Stimulated activated CD4-positive, alpha-beta T cell treated with anti-CD3 and anti-CD28 coated beads, Interleukin-15, amount 100 ng/mL, for 24 hours (primary cell): ENCODE measurements at regions not wholly inside any gene's neighbourhood (a gene's known extent, or its start where the extent isn't known, plus 50 kb on each side); places are given as distances from the start of the nearest gene placed in this dataset.
"Not testable (repeated sequence)": the region's sequence is repeated elsewhere in the genome, so short reads cannot be mapped to it uniquely, and the experiment has no call there.

ENCODE experiments used
- DNase-seq: peaks from one replicate; pipeline ENCODE4 v3.0.0-alpha.2; 2020

GRCh38 chr12:65740873-65741600, 83.2 kb upstream of the HMGA2 start:
- peak; percentile 84 for DNase-seq

- DNase-seq = peak; percentile 18
Observed at GRCh38 chr12:65741656-65742017, 82.6 kb upstream of the HMGA2 start.

GRCh38 chr12:65742018-65743010, 82.0 kb upstream of the HMGA2 start:
- peak; percentile 35 for DNase-seq

- DNase-seq = not testable (repeated sequence)
Observed at GRCh38 chr12:65744236-65744840, 79.9 kb upstream of the HMGA2 start.

- DNase-seq = no peak
Observed at GRCh38 chr12:65747338-65747737, 76.9 kb upstream of the HMGA2 start.

- no peak for DNase-seq
Observed at GRCh38 chr12:65748332-65748731, 76.0 kb upstream of the HMGA2 start.

GRCh38 chr12:65754290-65754689, 70.0 kb upstream of the HMGA2 start:
- DNase-seq = no peak

GRCh38 chr12:65754744-65755595, 69.3 kb upstream of the HMGA2 start:
- DNase-seq = no peak

- DNase-seq = no peak
Observed at GRCh38 chr12:65755596-65755978, 68.7 kb upstream of the HMGA2 start.

- no peak for DNase-seq
Observed at GRCh38 chr12:65756267-65756666, 68.0 kb upstream of the HMGA2 start.

- DNase-seq = peak; percentile 13
Observed at GRCh38 chr12:65756956-65757511, 67.2 kb upstream of the HMGA2 start.

GRCh38 chr12:65758401-65758800, 65.9 kb upstream of the HMGA2 start:
- no peak for DNase-seq

- DNase-seq = no peak
Observed at GRCh38 chr12:65759735-65760134, 64.5 kb upstream of the HMGA2 start.

GRCh38 chr12:65761301-65761700, 63.0 kb upstream of the HMGA2 start:
- no peak for DNase-seq

- no peak for DNase-seq
Observed at GRCh38 chr12:65764325-65764724, 60.0 kb upstream of the HMGA2 start.

GRCh38 chr12:65765436-65765813, 58.9 kb upstream of the HMGA2 start:
- no peak for DNase-seq

GRCh38 chr12:65769880-65770279, 54.4 kb upstream of the HMGA2 start:
- DNase-seq = no peak
